HG02885 (cell line): ENCODE measurements at regions not wholly inside any gene's neighbourhood (a gene's known extent, or its start where the extent isn't known, plus 50 kb on each side); places are given as distances from the start of the nearest gene placed in this dataset.
"Not testable (repeated sequence)": the region's sequence is repeated elsewhere in the genome, so short reads cannot be mapped to it uniquely, and the experiment has no call there.

Experiments
- ATAC-seq: cut with Tn5 transposase; IDR thresholded peaks from one replicate; pipeline ENCODE4 v1.9.1; 2021; ENCODE audit warnings: mild to moderate bottlenecking; ENCODE audit not compliant: unreplicated experiment, poor library complexity

- no peak for ATAC-seq
Measured at GRCh38 chr20:56909918-56910714, 281.0 kb downstream of the TFAP2C start.

GRCh38 chr20:56911946-56912345 lies 282.8 kb downstream of the TFAP2C start:
- no peak for ATAC-seq

- ATAC-seq: no peak
Measured at GRCh38 chr20:56914532-56914931, 285.4 kb downstream of the TFAP2C start.

- no peak for ATAC-seq
Measured at GRCh38 chr20:56916345-56916622, 287.2 kb downstream of the TFAP2C start.

DNA sequence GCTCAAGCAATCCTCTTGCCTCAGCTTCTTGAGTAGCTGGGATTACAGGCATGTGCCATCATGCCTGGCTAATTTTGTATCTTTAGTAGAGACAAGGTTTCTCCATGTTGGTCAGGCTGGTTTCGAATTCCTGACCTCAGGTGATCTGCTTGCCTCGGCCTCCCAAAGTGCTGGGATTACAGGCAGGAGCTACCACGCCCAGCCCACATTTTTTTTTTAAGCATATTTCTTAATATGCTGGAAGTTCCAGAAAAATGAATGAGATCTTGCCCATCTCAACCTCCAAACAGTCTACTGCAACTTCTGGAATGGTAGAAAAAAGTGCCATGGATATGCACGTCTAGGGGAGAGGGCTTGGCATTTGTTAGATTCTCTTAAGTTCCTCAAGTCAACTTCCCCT lies 290.9 kb downstream of the TFAP2C start:
- not testable (repeated sequence) for ATAC-seq

DNA sequence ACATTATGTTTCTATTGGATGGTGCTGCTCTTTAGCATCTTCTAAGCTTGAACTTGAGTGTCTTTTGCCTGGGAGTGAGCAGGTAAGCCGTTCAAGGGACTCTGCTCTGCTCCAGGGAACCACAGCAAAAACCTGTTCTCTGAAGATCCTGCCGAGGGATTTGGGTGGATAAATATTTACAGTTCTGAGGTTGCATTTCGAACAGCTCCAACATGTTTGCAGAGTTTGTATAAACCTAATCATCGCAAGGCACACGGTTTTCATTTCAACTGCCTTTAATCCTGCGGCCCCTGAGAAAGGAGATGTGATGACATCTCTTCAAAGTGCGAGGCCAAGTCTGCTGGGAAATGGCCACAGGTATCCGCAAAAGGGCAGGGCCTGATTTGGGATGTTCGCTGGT lies 293.4 kb downstream of the TFAP2C start:
- no peak for ATAC-seq

- no peak for ATAC-seq
Measured at GRCh38 chr20:56924292-56925081, 295.4 kb downstream of the TFAP2C start.

DNA sequence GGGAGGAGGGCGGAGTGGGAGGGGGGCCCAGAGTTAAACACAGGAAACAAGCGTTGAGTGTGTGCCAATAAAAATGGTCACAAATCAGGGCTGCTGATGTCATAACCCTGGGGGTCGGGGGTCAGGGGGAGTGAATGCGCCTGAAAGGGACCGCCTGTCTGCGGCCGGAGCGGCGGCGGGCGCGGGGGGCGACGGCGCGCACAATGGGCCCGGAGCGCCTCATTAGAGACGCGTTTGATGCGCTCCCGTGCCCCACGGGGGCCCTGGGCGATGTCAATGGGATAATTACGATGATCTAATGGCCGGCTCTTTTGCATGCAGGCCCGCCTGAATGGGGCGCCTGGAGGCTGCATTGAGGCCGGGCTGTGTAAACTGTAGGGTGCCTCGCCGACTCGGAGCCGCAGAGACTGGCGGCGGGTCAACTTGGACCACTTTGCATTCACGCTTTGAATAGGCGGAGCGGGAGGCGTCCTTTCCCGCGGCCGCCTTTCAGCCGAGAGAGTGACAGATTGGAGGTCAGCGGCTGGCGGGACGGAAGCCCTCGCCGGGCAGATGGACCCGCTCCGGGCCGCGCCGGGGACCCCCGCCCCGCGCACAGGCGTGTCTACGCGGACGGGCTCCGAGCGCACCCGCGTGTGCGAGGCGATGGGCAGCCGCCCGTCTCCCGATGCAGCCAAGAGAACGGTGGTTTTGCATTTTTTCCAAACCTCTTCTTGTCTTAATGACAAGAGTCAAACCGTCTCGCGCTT lies 296.1 kb downstream of the TFAP2C start:
- no peak for ATAC-seq

DNA sequence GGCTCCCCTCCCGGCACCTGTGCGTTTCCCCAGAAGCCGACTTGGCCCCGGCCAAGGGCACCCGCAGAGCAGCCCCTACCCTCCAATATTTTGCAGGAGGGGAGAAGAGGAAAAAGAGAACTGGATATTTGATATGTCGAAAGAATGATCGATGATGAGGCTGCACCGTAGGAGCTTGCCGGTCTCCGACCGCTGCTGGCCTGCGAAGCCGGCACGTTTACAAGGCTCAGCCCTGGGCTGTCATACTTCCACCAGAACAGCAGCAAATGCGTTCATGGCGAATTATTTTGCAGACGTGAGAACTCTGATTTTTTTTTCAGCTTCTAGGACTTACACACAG lies 296.7 kb downstream of the TFAP2C start:
- no peak for ATAC-seq

GRCh38 chr20:56926501-56926900 lies 297.4 kb downstream of the TFAP2C start:
- no peak for ATAC-seq

DNA sequence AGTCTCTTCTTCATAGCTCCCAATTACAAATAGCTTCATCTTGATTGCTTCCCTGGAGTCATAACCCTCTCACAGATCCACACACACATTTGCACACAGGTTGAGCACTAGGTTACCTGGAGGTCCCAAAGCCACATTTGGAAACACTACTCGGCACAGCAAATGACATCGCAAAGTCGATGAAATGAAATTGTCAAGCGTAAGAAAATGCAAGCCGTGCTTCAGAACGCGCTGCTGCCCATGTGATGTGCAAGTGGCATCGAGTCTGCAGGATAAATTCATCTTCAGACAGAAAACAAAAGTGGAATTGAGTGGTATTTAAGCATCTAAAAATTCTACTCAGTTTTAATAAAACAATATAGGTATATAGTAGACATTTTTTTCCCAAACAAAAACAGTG lies 298.0 kb downstream of the TFAP2C start:
- no peak for ATAC-seq

- no peak for ATAC-seq
Measured at GRCh38 chr20:56928007-56928406, 298.9 kb downstream of the TFAP2C start.

- no peak for ATAC-seq
Measured at GRCh38 chr20:56929606-56930005, 300.5 kb downstream of the TFAP2C start.

- ATAC-seq: no peak
Measured at GRCh38 chr20:56930876-56931275, 301.8 kb downstream of the TFAP2C start.

DNA sequence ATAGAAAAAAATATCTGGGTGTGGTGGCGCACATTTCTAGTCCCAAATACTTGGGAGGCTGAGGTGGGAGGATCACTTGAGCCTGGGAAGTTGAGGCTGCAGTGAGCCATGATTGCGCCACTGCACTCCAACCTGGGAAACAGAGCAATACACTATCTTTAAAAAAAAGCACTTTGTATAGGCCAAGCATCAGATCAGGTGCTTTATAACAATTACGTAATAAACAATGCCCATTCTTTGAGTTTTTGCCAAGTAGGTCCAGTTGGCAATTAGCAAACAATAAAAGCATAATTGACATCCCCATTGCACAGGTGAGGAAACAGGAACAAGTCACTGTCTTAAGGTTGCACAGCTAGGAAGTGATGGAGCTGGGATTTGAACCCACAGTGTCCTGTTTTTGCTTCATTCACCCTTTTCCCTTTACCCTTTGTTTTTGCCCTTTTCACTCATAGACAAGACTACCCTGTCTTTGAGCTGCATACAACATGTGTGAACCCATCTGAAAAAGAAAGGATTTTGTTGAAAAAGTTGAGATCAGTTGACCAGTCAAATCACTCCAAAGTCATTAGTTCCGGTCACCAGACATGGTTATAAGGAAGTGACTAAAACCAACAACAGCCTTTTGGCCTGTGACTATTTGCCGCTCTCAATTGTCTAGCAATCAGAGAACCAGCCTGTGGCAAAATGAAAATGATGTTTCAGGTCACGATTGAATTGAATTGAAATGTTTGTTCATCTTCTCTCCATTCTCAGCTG lies 303.6 kb downstream of the TFAP2C start:
- ATAC-seq: no peak

- ATAC-seq: no peak
Measured at GRCh38 chr20:56933331-56933698, 304.2 kb downstream of the TFAP2C start.

DNA sequence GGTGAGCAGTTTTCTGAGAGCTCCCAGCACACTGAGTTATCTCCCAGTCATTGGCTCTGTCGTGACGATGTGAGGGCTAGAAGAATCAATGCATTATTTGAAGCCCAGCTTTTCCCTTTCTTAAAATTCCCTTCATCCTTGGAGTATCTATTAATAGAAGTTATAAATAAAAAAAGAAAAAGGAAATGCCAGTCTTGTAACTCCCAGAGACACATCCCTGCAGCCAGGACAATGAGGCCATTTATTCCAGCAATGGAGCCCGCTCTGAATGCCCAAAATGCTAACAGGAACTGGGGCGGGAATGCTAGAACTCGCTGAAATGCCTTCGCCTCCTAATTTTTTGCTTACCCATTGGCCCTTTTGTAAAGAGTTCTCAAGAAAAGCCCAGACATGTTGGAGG lies 305.8 kb downstream of the TFAP2C start:
- ATAC-seq: no peak

GRCh38 chr20:56940466-56940865 lies 311.4 kb downstream of the TFAP2C start:
- no peak for ATAC-seq

DNA sequence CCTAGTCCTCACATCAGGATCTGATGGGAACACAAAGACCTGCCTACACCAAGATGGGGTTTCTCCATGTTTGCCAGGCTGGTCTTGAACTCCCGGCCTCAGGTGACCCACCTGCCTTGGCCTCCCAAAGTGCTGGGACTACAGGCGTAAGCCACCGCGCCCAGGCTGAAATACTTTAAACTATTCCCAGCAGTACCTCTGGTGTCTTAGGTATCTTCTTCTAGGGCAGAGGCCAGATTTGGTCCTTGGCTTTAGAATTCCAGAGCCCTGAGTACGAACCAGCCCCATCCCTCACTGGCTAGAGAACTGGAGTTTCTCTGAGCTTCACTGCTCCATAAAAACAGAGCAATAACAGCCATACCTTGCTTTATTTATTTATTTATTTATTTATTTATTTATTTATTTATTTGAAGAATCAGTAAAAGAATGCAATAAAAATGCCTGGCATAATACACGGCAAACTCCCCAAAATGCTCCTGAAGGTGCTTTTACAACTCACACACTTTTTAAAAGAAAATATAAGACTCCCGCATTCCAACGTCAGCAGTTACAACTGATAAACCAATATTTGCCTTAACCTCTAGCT lies 312.1 kb downstream of the TFAP2C start:
- ATAC-seq: no peak
